ENCODE measurements at regions not wholly inside any gene's neighbourhood (a gene's known extent, or its start where the extent isn't known, plus 50 kb on each side); places are given as distances from the start of the nearest gene placed in this dataset.

- H3K4me3 ChIP-seq: no peak overlapping the region
- DNase-seq (ENCODE audit: low read depth in 1 of 2, low spot score in 2 of 2): peak; percentile 24 to 56
- H3K27ac ChIP-seq: no peak overlapping the region
- peaks cover 7% of the 10 kb centered on the region for H3K4me1 ChIP-seq (replicated peaks)
- no peaks in the 10 kb centered on the region for H3K9me3 ChIP-seq (replicated peaks)
- 0 out of 2 replicates have a peak, but pooled peaks cover 2% of the 10 kb centered on the region for H3K27me3 ChIP-seq (replicated peaks)
- H3K36me3 ChIP-seq: no peaks in the 10 kb centered on the region
Measured at GRCh38 chr1:212179394-212180076, 105.7 kb upstream of the PPP2R5A start.

DNA sequence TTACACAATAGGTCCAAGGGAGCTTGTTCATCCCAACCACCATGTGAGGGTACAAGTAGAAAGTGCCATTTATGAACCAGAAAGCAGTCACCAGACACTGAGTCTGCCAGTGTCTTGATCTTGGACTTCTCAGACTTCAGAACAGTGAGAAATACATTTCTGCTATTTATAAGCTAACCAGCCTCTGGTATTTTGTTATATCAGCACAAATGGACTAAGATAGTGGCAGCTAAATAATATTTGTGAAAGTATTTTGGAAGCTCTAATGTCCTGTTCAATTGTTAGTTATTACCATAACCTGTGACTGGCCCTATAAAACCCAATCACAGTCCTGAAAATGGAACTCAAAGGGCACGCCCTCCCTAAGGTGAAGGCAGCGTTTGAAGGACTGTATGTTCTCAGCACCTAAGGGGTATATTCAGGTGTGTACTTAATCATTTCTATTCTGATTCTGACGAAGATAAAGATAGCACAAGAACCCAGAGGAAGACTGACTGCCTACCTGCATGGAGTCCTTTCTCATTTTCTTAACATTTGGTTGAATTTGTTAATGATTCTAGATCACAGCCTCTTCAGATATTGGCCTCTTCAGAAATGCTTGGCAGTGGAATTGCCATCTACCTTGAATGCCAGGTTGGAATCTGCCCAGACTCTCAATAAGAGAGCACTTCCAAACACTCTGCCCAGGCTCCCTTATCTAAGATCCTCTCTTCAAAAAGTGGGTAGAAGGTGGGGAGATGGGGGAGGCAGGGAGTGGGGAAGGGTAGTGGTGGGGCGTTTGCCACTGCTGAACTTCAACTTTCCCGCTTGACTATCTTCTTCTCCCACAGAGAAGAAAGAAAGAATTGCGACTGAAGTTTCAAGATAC is 104.0 kb upstream of the PPP2R5A start:
- Histone ChIP-seq H3K9me3 (replicated peaks) (no peaks in the 10 kb centered on the region), H3K36me3 (no peaks in the 10 kb centered on the region), H3K4me3 (no peak overlapping the region), H3K27me3 (replicated peaks) (no peaks in the 10 kb centered on the region), H3K27ac (no peak overlapping the region), H3K4me1 (replicated peaks) (peaks cover 7% of the 10 kb centered on the region)
- no peak for DNase-seq (ENCODE audit: low read depth in 1 of 2, low spot score in 2 of 2)

DNA sequence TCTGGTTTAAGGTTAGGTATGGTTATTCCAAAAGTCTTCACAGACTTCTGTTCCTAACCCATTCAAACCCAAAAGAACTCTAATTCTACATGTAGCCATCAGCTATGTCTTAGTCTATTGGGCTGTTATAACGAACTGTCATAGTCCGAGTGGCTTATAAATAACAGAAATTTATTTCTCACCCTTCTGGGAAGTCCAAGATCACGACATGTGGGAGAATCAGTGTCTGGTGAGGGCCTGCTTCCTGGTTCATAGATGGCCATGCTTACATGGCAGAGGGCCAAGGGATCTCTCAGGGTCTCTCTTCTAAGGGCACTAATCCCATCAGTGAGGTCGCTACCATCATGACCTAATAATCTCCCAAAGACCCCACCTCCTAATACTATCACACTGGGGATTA is 103.0 kb upstream of the PPP2R5A start:
- Histone ChIP-seq H3K4me1 (replicated peaks) (peaks cover 7% of the 10 kb centered on the region), H3K27me3 (replicated peaks) (no peaks in the 10 kb centered on the region), H3K4me3 (no peak overlapping the region), H3K36me3 (no peaks in the 10 kb centered on the region), H3K9me3 (replicated peaks) (no peaks in the 10 kb centered on the region), H3K27ac (no peak overlapping the region)
- DNase-seq (ENCODE audit: low read depth in 1 of 2, low spot score in 2 of 2): no peak

DNA sequence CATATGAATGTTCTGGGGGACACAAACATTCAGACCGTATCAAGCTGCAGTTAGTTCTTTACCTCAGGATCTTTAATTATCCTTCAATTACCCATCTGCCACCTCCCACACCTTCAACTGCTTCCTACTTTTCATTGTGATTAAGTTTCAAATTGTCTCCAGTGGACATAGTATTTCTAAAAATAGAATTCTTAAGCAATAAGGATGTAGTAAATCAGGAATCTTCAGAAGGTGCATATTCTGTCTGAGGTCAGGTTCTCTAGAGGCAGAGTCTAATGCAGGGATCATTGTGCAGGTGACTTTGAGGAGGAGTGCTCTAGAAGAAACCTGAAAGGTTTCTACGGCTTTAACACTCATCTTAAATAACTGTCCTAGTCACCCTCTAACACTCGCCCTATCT is 102.6 kb upstream of the PPP2R5A start:
- Histone ChIP-seq H3K9me3 (replicated peaks) (no peaks in the 10 kb centered on the region), H3K4me3 (no peak overlapping the region), H3K4me1 (replicated peaks) (peaks cover 7% of the 10 kb centered on the region), H3K36me3 (no peaks in the 10 kb centered on the region), H3K27ac (no peak overlapping the region), H3K27me3 (replicated peaks) (no peaks in the 10 kb centered on the region)
- DNase-seq (ENCODE audit: low read depth in 1 of 2, low spot score in 2 of 2): no peak

DNA sequence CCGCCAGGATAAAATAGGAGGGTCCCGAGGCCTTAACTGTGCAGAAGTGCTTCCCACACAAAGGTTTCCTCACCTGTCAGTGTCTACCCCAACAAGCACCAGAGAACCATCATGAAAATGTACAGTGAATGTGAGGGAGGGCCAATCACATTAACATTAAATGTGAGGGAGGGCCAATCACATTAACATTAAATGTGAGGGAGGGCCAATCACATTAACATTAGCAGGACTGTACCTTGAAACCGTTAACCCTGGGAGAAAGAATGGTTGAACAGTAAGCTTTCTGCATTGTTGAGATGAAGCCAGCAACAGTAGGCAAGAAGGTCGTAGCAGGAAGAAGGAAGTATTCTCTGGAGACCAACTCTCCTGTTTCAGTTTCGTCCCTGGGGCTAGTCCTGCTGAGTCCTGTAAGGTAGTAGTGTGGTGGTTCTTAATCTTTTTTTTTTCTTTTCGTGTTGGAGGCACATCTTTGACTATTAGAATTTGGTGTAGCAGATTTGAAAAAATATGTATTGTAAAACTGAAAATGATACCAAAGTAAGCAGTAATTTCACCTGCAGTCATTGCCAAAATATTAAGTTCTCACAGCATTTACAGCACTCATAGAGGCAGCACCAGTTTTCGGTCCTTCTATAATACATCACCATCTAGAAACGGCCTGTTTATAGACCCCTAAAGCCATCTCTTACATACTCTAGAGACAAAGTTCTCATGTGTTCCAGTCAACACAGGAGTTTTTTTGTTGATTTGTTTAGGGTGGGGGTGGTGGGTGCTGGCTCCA is 98.6 kb upstream of the PPP2R5A start:
- DNase-seq (ENCODE audit: low read depth in 1 of 2, low spot score in 2 of 2): no peak
- no peaks in the 10 kb centered on the region for H3K9me3 ChIP-seq (replicated peaks)

GRCh38 chr1:212188599-212189351 is 96.4 kb upstream of the PPP2R5A start:
- Histone ChIP-seq H3K27me3 (replicated peaks) (no peaks in the 10 kb centered on the region), H3K36me3 (no peaks in the 10 kb centered on the region), H3K9me3 (replicated peaks) (no peaks in the 10 kb centered on the region), H3K4me1 (replicated peaks) (no peaks in the 10 kb centered on the region), H3K27ac (no peak overlapping the region), H3K4me3 (no peak overlapping the region)
- no peak for DNase-seq (ENCODE audit: low read depth in 1 of 2, low spot score in 2 of 2)

More for the DNA sequence above, 98.6 kb upstream of the PPP2R5A start:
- H3K4me3 ChIP-seq: no peak overlapping the region
- H3K27ac ChIP-seq: no peak overlapping the region
- no peaks in the 10 kb centered on the region for H3K4me1 ChIP-seq (replicated peaks)
- no peaks in the 10 kb centered on the region for H3K36me3 ChIP-seq
- H3K27me3 ChIP-seq (replicated peaks): no peaks in the 10 kb centered on the region

DNA sequence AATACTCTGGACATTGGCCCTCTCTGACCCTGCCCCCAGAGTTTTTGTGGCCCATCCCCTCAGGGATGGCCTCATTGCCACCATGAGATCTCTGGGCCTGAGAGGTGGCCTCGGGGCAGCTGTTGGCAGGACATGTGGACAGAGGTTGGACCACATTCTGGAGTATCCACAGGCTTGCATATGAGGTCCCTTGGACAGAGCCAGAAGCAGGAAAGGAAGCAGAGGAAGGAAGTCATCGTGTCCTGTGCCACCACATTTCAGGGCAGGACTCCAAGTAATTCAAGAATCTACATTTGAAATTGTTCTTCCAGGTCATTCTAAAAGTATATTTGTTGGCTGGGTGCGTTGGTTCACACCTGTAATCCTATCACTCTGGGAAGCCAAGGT is 95.9 kb upstream of the PPP2R5A start:
- DNase-seq (ENCODE audit: low read depth in 1 of 2, low spot score in 2 of 2): no peak
- no peak overlapping the region for H3K27ac ChIP-seq
- no peaks in the 10 kb centered on the region for H3K36me3 ChIP-seq
- no peaks in the 10 kb centered on the region for H3K27me3 ChIP-seq (replicated peaks)
- H3K4me3 ChIP-seq: no peak overlapping the region
- H3K9me3 ChIP-seq (replicated peaks): no peaks in the 10 kb centered on the region
- H3K4me1 ChIP-seq (replicated peaks): no peaks in the 10 kb centered on the region

- no peaks in the 10 kb centered on the region for H3K27me3 ChIP-seq (replicated peaks)
- H3K27ac ChIP-seq: no peak overlapping the region
- no peaks in the 10 kb centered on the region for H3K4me1 ChIP-seq (replicated peaks)
- no peaks in the 10 kb centered on the region for H3K36me3 ChIP-seq
- no peaks in the 10 kb centered on the region for H3K9me3 ChIP-seq (replicated peaks)
- H3K4me3 ChIP-seq: no peak overlapping the region
- DNase-seq (ENCODE audit: low read depth in 1 of 2, low spot score in 2 of 2): no peak
Measured at GRCh38 chr1:212190169-212190568, 95.0 kb upstream of the PPP2R5A start.

GRCh38 chr1:212192261-212192998 is 92.8 kb upstream of the PPP2R5A start:
- no peaks in the 10 kb centered on the region for H3K4me1 ChIP-seq (replicated peaks)
- no peak overlapping the region for H3K4me3 ChIP-seq
- DNase-seq (ENCODE audit: low read depth in 1 of 2, low spot score in 2 of 2): no peak
- no peaks in the 10 kb centered on the region for H3K9me3 ChIP-seq (replicated peaks)
- no peaks in the 10 kb centered on the region for H3K27me3 ChIP-seq (replicated peaks)
- no peaks in the 10 kb centered on the region for H3K36me3 ChIP-seq
- no peak overlapping the region for H3K27ac ChIP-seq

- Histone ChIP-seq H3K4me3 (no peak overlapping the region), H3K36me3 (no peaks in the 10 kb centered on the region), H3K9me3 (replicated peaks) (no peaks in the 10 kb centered on the region), H3K27ac (no peak overlapping the region), H3K4me1 (replicated peaks) (no peaks in the 10 kb centered on the region), H3K27me3 (replicated peaks) (no peaks in the 10 kb centered on the region)
- no peak for DNase-seq (ENCODE audit: low read depth in 1 of 2, low spot score in 2 of 2)
Measured at GRCh38 chr1:212196355-212196754, 88.9 kb upstream of the PPP2R5A start.

DNA sequence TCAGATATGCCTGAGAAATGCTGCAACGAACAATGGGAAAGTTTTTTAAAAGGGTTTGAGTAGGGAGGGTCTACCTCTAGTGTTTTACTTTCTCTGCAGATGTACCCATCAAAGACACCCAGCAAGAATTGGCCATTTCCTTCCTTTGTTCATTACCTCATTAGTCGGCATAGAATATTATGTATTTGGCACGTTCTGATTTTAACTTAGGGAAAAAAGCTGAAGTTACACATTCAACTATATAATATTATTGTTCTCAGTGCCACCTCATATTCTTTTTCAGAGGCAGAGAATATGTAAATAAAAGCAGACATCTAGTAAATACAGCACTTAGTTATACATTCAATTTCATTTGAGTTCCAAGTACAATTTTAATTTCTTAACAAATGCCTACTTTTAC is 83.7 kb upstream of the PPP2R5A start:
- no peak for DNase-seq (ENCODE audit: low read depth in 1 of 2, low spot score in 2 of 2)

DNA sequence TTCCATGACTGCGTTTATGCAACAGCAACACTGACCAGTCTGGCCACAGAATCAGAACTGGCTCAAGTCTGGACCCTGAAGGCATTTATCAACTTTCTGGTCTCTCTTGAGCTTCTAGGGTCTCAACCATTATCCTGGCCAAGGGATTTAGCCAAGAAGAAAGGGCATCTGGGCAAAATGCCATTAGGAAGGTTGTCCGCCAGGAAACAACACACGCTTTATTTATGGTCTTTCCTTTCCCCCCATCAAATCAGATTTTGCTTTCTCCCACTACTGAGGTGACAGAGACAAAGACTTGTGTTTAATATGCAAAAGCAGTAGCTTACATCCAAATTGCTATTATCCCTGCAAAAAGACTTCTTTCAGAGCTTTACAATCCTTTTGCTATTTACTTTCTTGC is 81.6 kb upstream of the PPP2R5A start:
- no peak overlapping the region for H3K27ac ChIP-seq
- H3K4me3 ChIP-seq: no peak overlapping the region
- H3K9me3 ChIP-seq (replicated peaks): no peaks in the 10 kb centered on the region
- no peaks in the 10 kb centered on the region for H3K27me3 ChIP-seq (replicated peaks)
- no peaks in the 10 kb centered on the region for H3K36me3 ChIP-seq
- DNase-seq (ENCODE audit: low read depth in 1 of 2, low spot score in 2 of 2): no peak
- H3K4me1 ChIP-seq (replicated peaks): peaks cover 8% of the 10 kb centered on the region

More for the DNA sequence above, 83.7 kb upstream of the PPP2R5A start:
- no peaks in the 10 kb centered on the region for H3K36me3 ChIP-seq
- H3K4me1 ChIP-seq (replicated peaks): peaks cover 8% of the 10 kb centered on the region
- H3K27me3 ChIP-seq (replicated peaks): no peaks in the 10 kb centered on the region
- H3K4me3 ChIP-seq: no peak overlapping the region
- H3K27ac ChIP-seq: no peak overlapping the region
- H3K9me3 ChIP-seq (replicated peaks): no peaks in the 10 kb centered on the region

- no peak for DNase-seq (ENCODE audit: low read depth in 1 of 2, low spot score in 2 of 2)
- no peak overlapping the region for H3K4me3 ChIP-seq
Measured at GRCh38 chr1:212205006-212205405, 80.2 kb upstream of the PPP2R5A start.

More at GRCh38 chr1:212205006-212205405, 80.2 kb upstream of the PPP2R5A start:
- H3K9me3 ChIP-seq (replicated peaks): no peaks in the 10 kb centered on the region
- no peaks in the 10 kb centered on the region for H3K27me3 ChIP-seq (replicated peaks)
- no peaks in the 10 kb centered on the region for H3K36me3 ChIP-seq
- H3K4me1 ChIP-seq (replicated peaks): peaks cover 8% of the 10 kb centered on the region
- no peak overlapping the region for H3K27ac ChIP-seq
